WTC11 (cell line): ENCODE measurements at regions not wholly inside any gene's neighbourhood (a gene's known extent, or its start where the extent isn't known, plus 50 kb on each side); places are given as distances from the start of the nearest gene placed in this dataset.

ENCODE experiments used
- ATAC-seq: fragments of 200-7000 bp; cut with Tn5 transposase; 2 replicates; pipeline ENCODE4 v1.10.0; 2021; ENCODE audit warnings: mild to moderate bottlenecking, moderate library complexity
- CTCF ChIA-PET: fragments of 300-600 bp; sonication (Branson Sonifier 250); formaldehyde crosslinking; loops from one replicate; lab custom pipeline; 2021; ENCODE audit warnings: antibody characterized with exemption; lab: Charles Lee
- POLR2A ChIA-PET: fragments of 350-600 bp; sonication (Branson Sonifier 250); formaldehyde crosslinking; loops from one replicate; lab custom pipeline; 2021; ENCODE audit warnings: antibody characterized with exemption; lab: Charles Lee
- DNase-seq: peaks from one replicate; pipeline ENCODE4 v3.0.0; 2021; ENCODE audit warnings: low spot score
- H3K27ac Mint-ChIP-seq: 2 replicates; pipeline ENCODE4 v1.8.0; 2021; ENCODE audit warnings: mixed read lengths
- H3K27me3 Mint-ChIP-seq: 2 replicates; pipeline ENCODE4 v1.8.0; 2021; ENCODE audit warnings: low read depth, mild to moderate bottlenecking, moderate library complexity, mixed read lengths
- H3K36me3 Mint-ChIP-seq: 2 replicates; pipeline ENCODE4 v1.8.0; 2021; ENCODE audit warnings: mixed read lengths
- H3K4me1 Mint-ChIP-seq: 2 replicates; pipeline ENCODE4 v1.8.0; 2022; ENCODE audit warnings: mixed read lengths
- H3K4me3 Mint-ChIP-seq: 2 replicates; pipeline ENCODE4 v1.8.0; 2021; ENCODE audit warnings: mild to moderate bottlenecking, moderate library complexity, mixed read lengths
- H3K9me3 Mint-ChIP-seq: 2 replicates; pipeline ENCODE4 v1.8.0; 2021; ENCODE audit warnings: mixed read lengths
- AFF4 ChIP-seq: sonication (generic); formaldehyde crosslinking; IDR thresholded peaks from 2 replicates; pipeline ENCODE4 v1.8.1; 2023; ENCODE audit warnings: mild to moderate bottlenecking, missing genetic modification reagents, borderline replicate concordance
- ATF3 ChIP-seq: sonication (generic); formaldehyde crosslinking; conservative IDR thresholded peaks from 2 replicates; pipeline ENCODE4 v1.8.1; 2022; ENCODE audit warnings: mild to moderate bottlenecking, missing genetic modification reagents
- CREM ChIP-seq: sonication (generic); formaldehyde crosslinking; IDR thresholded peaks from 2 replicates; pipeline ENCODE4 v1.8.1; 2022; ENCODE audit warnings: mild to moderate bottlenecking, missing genetic modification reagents, moderate library complexity
- E2F4 ChIP-seq: sonication (generic); formaldehyde crosslinking; IDR thresholded peaks from 2 replicates; pipeline ENCODE4 v1.8.1; 2022; ENCODE audit warnings: low read depth, mild to moderate bottlenecking, moderate library complexity, missing genetic modification reagents, borderline replicate concordance
- ETV6 ChIP-seq: sonication (generic); formaldehyde crosslinking; IDR thresholded peaks from 2 replicates; pipeline ENCODE4 v1.8.1; 2022; ENCODE audit warnings: mild to moderate bottlenecking, missing genetic modification reagents
- FOXJ3 ChIP-seq: sonication (generic); formaldehyde crosslinking; IDR thresholded peaks from 2 replicates; pipeline ENCODE4 v1.9.0; 2021; ENCODE audit warnings: missing genetic modification reagents, mild to moderate bottlenecking, borderline replicate concordance
- KAT7 ChIP-seq: sonication (generic); formaldehyde crosslinking; IDR thresholded peaks from 2 replicates; pipeline ENCODE4 v1.8.1; 2023; ENCODE audit warnings: missing genetic modification reagents, mild to moderate bottlenecking, borderline replicate concordance
- NFYB ChIP-seq: sonication (generic); formaldehyde crosslinking; conservative IDR thresholded peaks from 2 replicates; pipeline ENCODE4 v1.8.0; 2022; ENCODE audit warnings: low read depth, missing genetic modification reagents
- NR3C1 ChIP-seq: sonication (generic); formaldehyde crosslinking; conservative IDR thresholded peaks from 2 replicates; pipeline ENCODE4 v1.8.1; 2023; ENCODE audit warnings: low read depth, mild to moderate bottlenecking, missing genetic modification reagents
- USF2 ChIP-seq: sonication (generic); formaldehyde crosslinking; IDR thresholded peaks from 2 replicates; pipeline ENCODE4 v1.8.1; 2023; ENCODE audit warnings: mild to moderate bottlenecking, missing genetic modification reagents, moderate library complexity
- ZNF416 ChIP-seq: fragments of 250-450 bp; sonication (Bioruptor Pico); IDR thresholded peaks from 2 replicates; pipeline ENCODE4 v1.9.0; 2021; ENCODE audit warnings: mild to moderate bottlenecking, inconsistent platforms
- TF ChIP-seq, protein P1 (sequence below): sonication (generic); formaldehyde crosslinking; IDR thresholded peaks from 2 replicates; pipeline ENCODE4 v1.8.0; 2023; ENCODE audit warnings: mild to moderate bottlenecking, missing genetic modification reagents
- TF ChIP-seq, protein P2 (sequence below): fragments of 250-450 bp; sonication (Bioruptor Pico); IDR thresholded peaks from 2 replicates; pipeline ENCODE4 v1.9.0; 2021; ENCODE audit warnings: mild to moderate bottlenecking
- TF ChIP-seq, protein P3 (sequence below): sonication (generic); formaldehyde crosslinking; IDR thresholded peaks from 2 replicates; pipeline ENCODE4 v1.8.0; 2022; ENCODE audit warnings: missing genetic modification reagents
- TF ChIP-seq, protein P4 (sequence below): sonication (generic); formaldehyde crosslinking; IDR thresholded peaks from 2 replicates; pipeline ENCODE4 v1.8.0; 2022; ENCODE audit warnings: mild to moderate bottlenecking, missing genetic modification reagents

DNA sequence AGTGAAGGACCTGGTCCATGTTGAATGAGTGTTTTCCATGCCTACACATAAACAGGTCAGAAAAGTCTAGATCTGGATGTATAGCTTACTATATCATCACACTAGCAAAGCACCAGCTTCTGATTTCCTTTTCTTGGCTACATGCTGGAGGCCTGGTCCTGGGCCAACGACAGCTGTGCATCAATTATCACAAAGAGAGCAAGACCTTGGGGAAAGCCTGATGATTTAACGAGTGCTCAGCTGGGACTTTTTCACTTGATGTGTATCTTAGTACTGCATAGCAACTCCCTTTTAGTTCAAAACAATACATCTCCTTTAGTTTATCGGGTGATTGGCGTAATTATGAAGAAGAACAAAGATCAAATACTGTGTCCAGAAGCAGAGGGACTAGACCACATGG is 358.2 kb downstream of the KIF2B start:
- Mint-ChIP-seq H3K27me3 (no peaks in the 10 kb centered on the region), H3K36me3 (peaks cover 34% of the 10 kb centered on the region), H3K4me1 (peaks cover 6% of the 10 kb centered on the region; the same call in 1 of the 2 replicates), H3K9me3 (peaks cover 63% of the 10 kb centered on the region), H3K4me3 (no peak overlapping the region), H3K27ac (no peak overlapping the region)
- DNase-seq (no peak), ATAC-seq (no peak)
- ChIA-PET POLR2A (interaction anchor here (0.6 kb wide), 1 partner anchor 70 kb away, joined by 3 read pairs; no protein-coding TSS in a partner anchor), CTCF (no interaction called here)
- TF ChIP-seq, protein P1, sequence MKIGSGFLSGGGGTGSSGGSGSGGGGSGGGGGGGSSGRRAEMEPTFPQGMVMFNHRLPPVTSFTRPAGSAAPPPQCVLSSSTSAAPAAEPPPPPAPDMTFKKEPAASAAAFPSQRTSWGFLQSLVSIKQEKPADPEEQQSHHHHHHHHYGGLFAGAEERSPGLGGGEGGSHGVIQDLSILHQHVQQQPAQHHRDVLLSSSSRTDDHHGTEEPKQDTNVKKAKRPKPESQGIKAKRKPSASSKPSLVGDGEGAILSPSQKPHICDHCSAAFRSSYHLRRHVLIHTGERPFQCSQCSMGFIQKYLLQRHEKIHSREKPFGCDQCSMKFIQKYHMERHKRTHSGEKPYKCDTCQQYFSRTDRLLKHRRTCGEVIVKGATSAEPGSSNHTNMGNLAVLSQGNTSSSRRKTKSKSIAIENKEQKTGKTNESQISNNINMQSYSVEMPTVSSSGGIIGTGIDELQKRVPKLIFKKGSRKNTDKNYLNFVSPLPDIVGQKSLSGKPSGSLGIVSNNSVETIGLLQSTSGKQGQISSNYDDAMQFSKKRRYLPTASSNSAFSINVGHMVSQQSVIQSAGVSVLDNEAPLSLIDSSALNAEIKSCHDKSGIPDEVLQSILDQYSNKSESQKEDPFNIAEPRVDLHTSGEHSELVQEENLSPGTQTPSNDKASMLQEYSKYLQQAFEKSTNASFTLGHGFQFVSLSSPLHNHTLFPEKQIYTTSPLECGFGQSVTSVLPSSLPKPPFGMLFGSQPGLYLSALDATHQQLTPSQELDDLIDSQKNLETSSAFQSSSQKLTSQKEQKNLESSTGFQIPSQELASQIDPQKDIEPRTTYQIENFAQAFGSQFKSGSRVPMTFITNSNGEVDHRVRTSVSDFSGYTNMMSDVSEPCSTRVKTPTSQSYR (CRISPR knock-in tag) = no peak
- TF ChIP-seq ETV6 (CRISPR knock-in tag) = no peak
- no peak for TF ChIP-seq AFF4
- TF ChIP-seq ATF3 (CRISPR knock-in tag) = no peak
- no peak for TF ChIP-seq NFYB

GRCh38 chr17:54191261-54191660 is 368.5 kb downstream of the KIF2B start:
- DNase-seq (no peak), ATAC-seq (no peak)
- Mint-ChIP-seq H3K4me1 (no peaks in the 10 kb centered on the region), H3K36me3 (peaks cover 46% of the 10 kb centered on the region), H3K27ac (no peak overlapping the region), H3K27me3 (no peaks in the 10 kb centered on the region), H3K4me3 (no peak overlapping the region), H3K9me3 (peaks cover 69% of the 10 kb centered on the region)
- ChIA-PET CTCF (no interaction called here), POLR2A (no interaction called here)
- TF ChIP-seq KAT7 (CRISPR knock-in tag) (no peak), ATF3 (CRISPR knock-in tag) (no peak), ZNF416 (CRISPR knock-in tag) (no peak), NFYB (no peak), FOXJ3 (no peak), USF2 (CRISPR knock-in tag) (no peak), CREM (CRISPR knock-in tag) (no peak), NR3C1 (CRISPR knock-in tag) (no peak), E2F4 (CRISPR knock-in tag) (no peak)
- TF ChIP-seq, protein P2, sequence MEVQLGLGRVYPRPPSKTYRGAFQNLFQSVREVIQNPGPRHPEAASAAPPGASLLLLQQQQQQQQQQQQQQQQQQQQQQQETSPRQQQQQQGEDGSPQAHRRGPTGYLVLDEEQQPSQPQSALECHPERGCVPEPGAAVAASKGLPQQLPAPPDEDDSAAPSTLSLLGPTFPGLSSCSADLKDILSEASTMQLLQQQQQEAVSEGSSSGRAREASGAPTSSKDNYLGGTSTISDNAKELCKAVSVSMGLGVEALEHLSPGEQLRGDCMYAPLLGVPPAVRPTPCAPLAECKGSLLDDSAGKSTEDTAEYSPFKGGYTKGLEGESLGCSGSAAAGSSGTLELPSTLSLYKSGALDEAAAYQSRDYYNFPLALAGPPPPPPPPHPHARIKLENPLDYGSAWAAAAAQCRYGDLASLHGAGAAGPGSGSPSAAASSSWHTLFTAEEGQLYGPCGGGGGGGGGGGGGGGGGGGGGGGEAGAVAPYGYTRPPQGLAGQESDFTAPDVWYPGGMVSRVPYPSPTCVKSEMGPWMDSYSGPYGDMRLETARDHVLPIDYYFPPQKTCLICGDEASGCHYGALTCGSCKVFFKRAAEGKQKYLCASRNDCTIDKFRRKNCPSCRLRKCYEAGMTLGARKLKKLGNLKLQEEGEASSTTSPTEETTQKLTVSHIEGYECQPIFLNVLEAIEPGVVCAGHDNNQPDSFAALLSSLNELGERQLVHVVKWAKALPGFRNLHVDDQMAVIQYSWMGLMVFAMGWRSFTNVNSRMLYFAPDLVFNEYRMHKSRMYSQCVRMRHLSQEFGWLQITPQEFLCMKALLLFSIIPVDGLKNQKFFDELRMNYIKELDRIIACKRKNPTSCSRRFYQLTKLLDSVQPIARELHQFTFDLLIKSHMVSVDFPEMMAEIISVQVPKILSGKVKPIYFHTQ (CRISPR knock-in tag) = no peak
- TF ChIP-seq, protein P3, sequence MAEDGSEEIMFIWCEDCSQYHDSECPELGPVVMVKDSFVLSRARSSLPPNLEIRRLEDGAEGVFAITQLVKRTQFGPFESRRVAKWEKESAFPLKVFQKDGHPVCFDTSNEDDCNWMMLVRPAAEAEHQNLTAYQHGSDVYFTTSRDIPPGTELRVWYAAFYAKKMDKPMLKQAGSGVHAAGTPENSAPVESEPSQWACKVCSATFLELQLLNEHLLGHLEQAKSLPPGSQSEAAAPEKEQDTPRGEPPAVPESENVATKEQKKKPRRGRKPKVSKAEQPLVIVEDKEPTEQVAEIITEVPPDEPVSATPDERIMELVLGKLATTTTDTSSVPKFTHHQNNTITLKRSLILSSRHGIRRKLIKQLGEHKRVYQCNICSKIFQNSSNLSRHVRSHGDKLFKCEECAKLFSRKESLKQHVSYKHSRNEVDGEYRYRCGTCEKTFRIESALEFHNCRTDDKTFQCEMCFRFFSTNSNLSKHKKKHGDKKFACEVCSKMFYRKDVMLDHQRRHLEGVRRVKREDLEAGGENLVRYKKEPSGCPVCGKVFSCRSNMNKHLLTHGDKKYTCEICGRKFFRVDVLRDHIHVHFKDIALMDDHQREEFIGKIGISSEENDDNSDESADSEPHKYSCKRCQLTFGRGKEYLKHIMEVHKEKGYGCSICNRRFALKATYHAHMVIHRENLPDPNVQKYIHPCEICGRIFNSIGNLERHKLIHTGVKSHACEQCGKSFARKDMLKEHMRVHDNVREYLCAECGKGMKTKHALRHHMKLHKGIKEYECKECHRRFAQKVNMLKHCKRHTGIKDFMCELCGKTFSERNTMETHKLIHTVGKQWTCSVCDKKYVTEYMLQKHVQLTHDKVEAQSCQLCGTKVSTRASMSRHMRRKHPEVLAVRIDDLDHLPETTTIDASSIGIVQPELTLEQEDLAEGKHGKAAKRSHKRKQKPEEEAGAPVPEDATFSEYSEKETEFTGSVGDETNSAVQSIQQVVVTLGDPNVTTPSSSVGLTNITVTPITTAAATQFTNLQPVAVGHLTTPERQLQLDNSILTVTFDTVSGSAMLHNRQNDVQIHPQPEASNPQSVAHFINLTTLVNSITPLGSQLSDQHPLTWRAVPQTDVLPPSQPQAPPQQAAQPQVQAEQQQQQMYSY (CRISPR knock-in tag) = no peak
- TF ChIP-seq, protein P4, sequence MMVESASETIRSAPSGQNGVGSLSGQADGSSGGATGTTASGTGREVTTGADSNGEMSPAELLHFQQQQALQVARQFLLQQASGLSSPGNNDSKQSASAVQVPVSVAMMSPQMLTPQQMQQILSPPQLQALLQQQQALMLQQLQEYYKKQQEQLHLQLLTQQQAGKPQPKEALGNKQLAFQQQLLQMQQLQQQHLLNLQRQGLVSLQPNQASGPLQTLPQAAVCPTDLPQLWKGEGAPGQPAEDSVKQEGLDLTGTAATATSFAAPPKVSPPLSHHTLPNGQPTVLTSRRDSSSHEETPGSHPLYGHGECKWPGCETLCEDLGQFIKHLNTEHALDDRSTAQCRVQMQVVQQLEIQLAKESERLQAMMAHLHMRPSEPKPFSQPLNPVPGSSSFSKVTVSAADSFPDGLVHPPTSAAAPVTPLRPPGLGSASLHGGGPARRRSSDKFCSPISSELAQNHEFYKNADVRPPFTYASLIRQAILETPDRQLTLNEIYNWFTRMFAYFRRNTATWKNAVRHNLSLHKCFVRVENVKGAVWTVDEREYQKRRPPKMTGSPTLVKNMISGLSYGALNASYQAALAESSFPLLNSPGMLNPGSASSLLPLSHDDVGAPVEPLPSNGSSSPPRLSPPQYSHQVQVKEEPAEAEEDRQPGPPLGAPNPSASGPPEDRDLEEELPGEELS = no peak
